ENCODE measurements at regions not wholly inside any gene's neighbourhood (a gene's known extent, or its start where the extent isn't known, plus 50 kb on each side); places are given as distances from the start of the nearest gene placed in this dataset.

GRCh38 chr13:76809389-76809788 lies 76.8 kb downstream of the KCTD12 start:
- peaks cover 2% of the 10 kb centered on the region for H3K9me3 ChIP-seq (replicated peaks; ENCODE audit: control insufficient read depth, insufficient read depth, low read length)
- no peaks in the 10 kb centered on the region for H4K20me1 ChIP-seq (replicated peaks; ENCODE audit: control insufficient read depth, extremely low read depth, insufficient read depth, low read length)
- no peak overlapping the region for H3K4me3 ChIP-seq (replicated peaks in 1 of 3; ENCODE audit: insufficient read depth in 1 of 3, low read depth in 1 of 3, low read length in 3 of 3)
- no peak overlapping the region for H3K9ac ChIP-seq (replicated peaks; ENCODE audit: extremely low read depth, insufficient read depth, low read length)
- peak overlapping the region; percentile 34 for H3K27ac ChIP-seq (ENCODE audit: insufficient read depth, low read depth, low read length)
- intact Hi-C loops (cut with micrococcal nuclease) (loop anchor here (2.0 kb wide), 2 partner anchors 69 to 297 kb away; no protein-coding TSS in a partner anchor), dilution Hi-C loops (cut with MboI; ENCODE audit: extremely low pct_ligation_motif_present, low sequenced_read_pairs) (no loop called here)
- H3K4me2 ChIP-seq (ENCODE audit: insufficient read depth, low read length), result no peak overlapping the region
- DNase-seq (ENCODE audit: low read depth, low spot score), result no peak
- no peaks in the 10 kb centered on the region for H3K36me3 ChIP-seq (ENCODE audit: control insufficient read depth in 2 of 2, extremely low read depth in 1 of 2, insufficient read depth in 2 of 2, low read length in 2 of 2)
- ChIA-PET POLR2A (no interaction called here), CTCF (no interaction called here)
- peak; percentile 12 for FAIRE-seq
- H3K79me2 ChIP-seq (ENCODE audit: control insufficient read depth, insufficient read depth, low read length), result no peaks in the 10 kb centered on the region
- no peak for TF ChIP-seq JUN (IDR thresholded peaks at IDR 0.05; ENCODE audit: borderline replicate concordance, insufficient read depth, insufficient read length, low read depth)
- TF ChIP-seq GATA2 (IDR thresholded peaks at IDR 0.05; ENCODE audit: insufficient read depth, insufficient read length, low read depth, low read length), result peak; percentile 36
- H2AFZ ChIP-seq (ENCODE audit: low read depth, low read length), result no peak overlapping the region
- TSS peak; percentile 85 for BruUV-seq (replicated peaks)
- no peaks in the 10 kb centered on the region for H3K9me1 ChIP-seq (replicated peaks; ENCODE audit: control insufficient read depth, extremely low read depth, insufficient read depth, low read length)
- no peaks in the 10 kb centered on the region for H3K27me3 ChIP-seq (ENCODE audit: control insufficient read depth in 2 of 2, insufficient read depth in 2 of 2, low read length in 2 of 2)
- H3K4me1 ChIP-seq (ENCODE audit: control insufficient read depth, extremely low read depth, insufficient read depth, low read length), result peaks cover 9% of the 10 kb centered on the region

DNA sequence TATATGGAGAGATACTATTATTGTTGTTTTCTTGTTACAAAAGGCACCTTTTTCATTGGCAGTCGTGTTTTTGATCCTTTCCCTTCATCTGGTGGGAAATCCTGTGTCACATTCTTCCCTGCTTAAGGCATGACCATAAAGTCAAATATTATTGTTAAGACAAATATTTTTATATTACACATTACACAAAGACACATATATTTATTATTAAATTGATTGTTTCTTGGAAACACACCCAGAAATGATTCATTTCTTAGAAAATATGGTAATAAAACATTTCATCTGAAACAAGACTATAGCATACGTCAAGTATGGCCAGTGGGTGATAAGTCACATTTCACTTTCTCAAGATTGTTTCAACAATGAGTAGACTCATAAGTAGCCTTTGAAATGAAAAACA lies 77.3 kb downstream of the KCTD12 start:
- intact Hi-C loops (cut with micrococcal nuclease) (loop anchor here (2.0 kb wide), 2 partner anchors 70 to 296 kb away; no protein-coding TSS in a partner anchor), dilution Hi-C loops (cut with MboI; ENCODE audit: extremely low pct_ligation_motif_present, low sequenced_read_pairs) (no loop called here)
- H3K27ac ChIP-seq (ENCODE audit: insufficient read depth, low read depth, low read length), result peak overlapping the region; percentile 46
- BruUV-seq (replicated peaks), result no TSS peak
- TF ChIP-seq POLR2AphosphoS5 (IDR thresholded peaks at IDR 0.05; ENCODE audit: insufficient read depth, low read depth, low read length) (no peak), MAX (IDR thresholded peaks at IDR 0.05; ENCODE audit: insufficient read depth, insufficient read length) (no peak), FOS (IDR thresholded peaks at IDR 0.05; ENCODE audit: borderline replicate concordance, insufficient read depth, low read length) (no peak), MYC (IDR thresholded peaks at IDR 0.05; ENCODE audit: low read depth, low read length) (no peak), CTCF (IDR thresholded peaks at IDR 0.05; ENCODE audit: extremely low read depth in 1 of 2, insufficient read depth in 1 of 2, low read depth in 1 of 2, low read length in 2 of 2) (no peak), GATA2 (IDR thresholded peaks at IDR 0.05; ENCODE audit: insufficient read depth, insufficient read length, low read depth, low read length) (no peak), JUN (IDR thresholded peaks at IDR 0.05; ENCODE audit: borderline replicate concordance, insufficient read depth, insufficient read length, low read depth) (no peak), POLR2A (IDR thresholded peaks at IDR 0.05; ENCODE audit: low read depth, low read length) (no peak), EZH2 (IDR thresholded peaks at IDR 0.05; ENCODE audit: borderline replicate concordance, low read depth, low read length, severe bottlenecking) (no peak)
- no peak overlapping the region for H3K4me3 ChIP-seq (replicated peaks in 1 of 3; ENCODE audit: insufficient read depth in 1 of 3, low read depth in 1 of 3, low read length in 3 of 3)
- H2AFZ ChIP-seq (ENCODE audit: low read depth, low read length), result no peak overlapping the region
- no peaks in the 10 kb centered on the region for H3K36me3 ChIP-seq (ENCODE audit: control insufficient read depth in 2 of 2, extremely low read depth in 1 of 2, insufficient read depth in 2 of 2, low read length in 2 of 2)
- DNase-seq (ENCODE audit: low read depth, low spot score) (peak; percentile 92), FAIRE-seq (peak; percentile 65)
- peaks cover 9% of the 10 kb centered on the region for H3K4me1 ChIP-seq (ENCODE audit: control insufficient read depth, extremely low read depth, insufficient read depth, low read length)
- no peaks in the 10 kb centered on the region for H3K79me2 ChIP-seq (ENCODE audit: control insufficient read depth, insufficient read depth, low read length)
- H3K9me1 ChIP-seq (replicated peaks; ENCODE audit: control insufficient read depth, extremely low read depth, insufficient read depth, low read length), result no peaks in the 10 kb centered on the region
- H3K9me3 ChIP-seq (replicated peaks; ENCODE audit: control insufficient read depth, insufficient read depth, low read length), result peaks cover 2% of the 10 kb centered on the region
- H3K9ac ChIP-seq (replicated peaks; ENCODE audit: extremely low read depth, insufficient read depth, low read length), result no peak overlapping the region
- H3K4me2 ChIP-seq (ENCODE audit: insufficient read depth, low read length), result no peak overlapping the region
- ChIA-PET POLR2A (no interaction called here), CTCF (no interaction called here)
- no peaks in the 10 kb centered on the region for H4K20me1 ChIP-seq (replicated peaks; ENCODE audit: control insufficient read depth, extremely low read depth, insufficient read depth, low read length)
- no peaks in the 10 kb centered on the region for H3K27me3 ChIP-seq (ENCODE audit: control insufficient read depth in 2 of 2, insufficient read depth in 2 of 2, low read length in 2 of 2)

All from endothelial cell of umbilical vein (primary cell).